Fibroblast of the aortic adventitia (primary cell): ENCODE measurements at regions not wholly inside any gene's neighbourhood (a gene's known extent, or its start where the extent isn't known, plus 50 kb on each side); places are given as distances from the start of the nearest gene placed in this dataset.

ENCODE experiments used
- DNase-seq: peaks from one replicate; pipeline ENCODE4 v3.0.0-alpha.2; 2010; ENCODE audit warnings: low read depth
- H3K4me3 ChIP-seq: 2 replicates; pipeline ENCODE4 v1.5.1; 2011; ENCODE audit warnings: low read depth, mild to moderate bottlenecking, control low read depth, low read length, moderate library complexity
- TF ChIP-seq, protein P1 (sequence below): IDR thresholded peaks from 2 replicates; pipeline ENCODE4 v1.5.1; 2011; ENCODE audit warnings: mild to moderate bottlenecking, low read length, control low read depth, inconsistent platforms; ENCODE audit not compliant: insufficient read depth

DNA sequence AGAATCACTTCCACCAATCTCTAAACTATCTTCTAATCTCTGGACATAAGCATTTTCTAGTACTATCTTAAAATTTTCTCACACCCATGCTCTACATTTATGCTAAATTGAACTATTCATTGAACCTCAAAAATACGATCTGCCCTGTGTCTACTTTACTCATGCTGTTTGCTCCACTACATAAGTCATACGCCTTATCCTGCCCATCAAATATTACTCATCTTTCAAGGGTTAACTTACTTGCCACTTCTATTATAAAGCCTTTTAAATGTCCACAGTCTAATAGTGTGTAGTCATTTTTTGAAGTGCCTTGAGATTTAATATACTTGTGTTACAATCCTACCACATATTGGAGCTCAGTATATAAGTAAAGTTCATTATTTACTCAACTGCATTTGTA lies 727.7 kb upstream of the SLIT2 start:
- DNase-seq: no peak

DNA sequence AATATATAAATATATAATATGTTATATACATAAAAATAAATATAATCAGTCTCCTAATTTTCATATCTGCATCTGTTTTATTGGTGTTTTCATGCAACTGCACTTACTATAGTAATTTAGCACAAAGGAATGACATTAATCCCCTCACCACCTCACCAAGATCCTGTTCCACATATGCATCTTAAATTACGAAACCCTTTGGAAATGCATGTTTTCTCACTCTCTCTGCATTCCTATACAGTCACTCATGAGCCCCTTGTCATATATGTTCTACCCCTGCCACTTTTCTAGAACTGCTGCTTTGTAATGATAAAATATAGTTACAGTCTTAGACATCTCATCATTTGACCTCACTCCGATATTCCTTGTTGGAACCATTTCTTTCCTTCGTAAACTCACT lies 728.7 kb upstream of the SLIT2 start:
- no peak overlapping the region for H3K4me3 ChIP-seq
- no peak for DNase-seq
- TF ChIP-seq, protein P1, sequence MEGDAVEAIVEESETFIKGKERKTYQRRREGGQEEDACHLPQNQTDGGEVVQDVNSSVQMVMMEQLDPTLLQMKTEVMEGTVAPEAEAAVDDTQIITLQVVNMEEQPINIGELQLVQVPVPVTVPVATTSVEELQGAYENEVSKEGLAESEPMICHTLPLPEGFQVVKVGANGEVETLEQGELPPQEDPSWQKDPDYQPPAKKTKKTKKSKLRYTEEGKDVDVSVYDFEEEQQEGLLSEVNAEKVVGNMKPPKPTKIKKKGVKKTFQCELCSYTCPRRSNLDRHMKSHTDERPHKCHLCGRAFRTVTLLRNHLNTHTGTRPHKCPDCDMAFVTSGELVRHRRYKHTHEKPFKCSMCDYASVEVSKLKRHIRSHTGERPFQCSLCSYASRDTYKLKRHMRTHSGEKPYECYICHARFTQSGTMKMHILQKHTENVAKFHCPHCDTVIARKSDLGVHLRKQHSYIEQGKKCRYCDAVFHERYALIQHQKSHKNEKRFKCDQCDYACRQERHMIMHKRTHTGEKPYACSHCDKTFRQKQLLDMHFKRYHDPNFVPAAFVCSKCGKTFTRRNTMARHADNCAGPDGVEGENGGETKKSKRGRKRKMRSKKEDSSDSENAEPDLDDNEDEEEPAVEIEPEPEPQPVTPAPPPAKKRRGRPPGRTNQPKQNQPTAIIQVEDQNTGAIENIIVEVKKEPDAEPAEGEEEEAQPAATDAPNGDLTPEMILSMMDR: no peak

More for the DNA sequence above, 727.7 kb upstream of the SLIT2 start:
- H3K4me3 ChIP-seq: no peak overlapping the region
- TF ChIP-seq, protein P1: no peak

DNA sequence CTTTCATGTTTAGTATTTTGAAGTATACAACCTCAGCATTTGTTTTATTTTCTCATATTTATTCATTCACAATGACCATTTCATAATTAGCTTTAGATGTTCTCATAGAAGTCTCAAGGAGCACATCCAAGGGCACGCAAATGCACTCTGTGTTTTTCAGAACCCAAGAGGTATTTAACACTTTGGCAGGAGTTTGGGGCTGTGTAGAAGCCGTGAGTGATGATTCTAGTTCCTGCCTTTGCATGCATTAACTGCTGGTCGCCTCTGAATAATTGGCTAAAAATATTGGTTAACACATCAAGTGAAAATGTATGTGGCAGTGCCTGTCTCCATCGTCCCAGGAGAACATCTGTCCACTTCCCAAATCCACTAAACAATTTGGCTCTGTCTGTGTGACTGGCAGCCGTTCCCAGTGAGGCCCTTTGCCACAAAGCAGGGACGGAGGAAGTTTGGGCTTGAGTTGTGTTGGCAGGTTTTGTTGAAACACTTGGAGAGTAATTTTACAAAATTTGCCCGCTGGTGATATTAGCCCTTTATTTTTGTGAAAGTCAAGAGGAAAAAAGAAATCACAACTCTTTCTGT lies 730.7 kb upstream of the SLIT2 start:
- no peak overlapping the region for H3K4me3 ChIP-seq
- TF ChIP-seq, protein P1: no peak
- no peak for DNase-seq

DNA sequence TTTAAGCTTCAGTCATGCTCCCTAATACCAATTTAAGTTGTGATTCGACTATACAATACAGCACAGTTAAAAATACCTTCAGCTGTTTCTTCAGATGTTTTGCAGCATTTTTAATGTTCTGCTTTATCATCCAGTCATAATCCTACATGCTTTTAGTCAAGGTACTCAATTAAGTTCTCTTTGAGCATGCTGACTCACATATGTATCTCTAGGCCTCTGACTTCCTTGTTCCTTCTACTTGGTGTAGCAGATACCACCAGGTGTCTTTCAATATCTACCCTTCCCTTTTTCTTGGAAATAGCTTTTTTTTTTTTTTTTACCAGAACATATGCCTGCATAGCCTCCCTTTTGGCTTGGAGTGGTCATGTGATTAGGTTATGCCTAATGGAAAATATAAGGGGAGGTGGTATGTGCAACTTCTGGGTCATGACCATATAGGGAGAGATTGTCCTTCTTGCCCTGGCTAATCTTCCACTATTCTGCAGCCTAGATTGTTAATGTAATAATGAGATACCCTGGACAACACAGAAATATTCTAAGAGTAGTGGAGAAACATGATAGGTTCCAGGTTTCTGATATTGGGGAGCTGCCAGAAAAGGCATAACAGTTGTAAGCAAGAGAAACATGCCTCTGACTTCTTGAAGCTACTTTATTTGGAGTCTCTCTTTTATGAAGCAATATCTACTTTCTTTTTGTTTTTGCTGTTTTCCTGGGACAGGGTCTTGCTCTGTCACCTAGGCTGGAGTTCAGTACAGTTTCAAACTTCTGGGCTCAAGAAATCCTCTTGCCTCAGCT lies 737.2 kb upstream of the SLIT2 start:
- H3K4me3 ChIP-seq: no peak overlapping the region
- peak; percentile 37 for DNase-seq
- TF ChIP-seq, protein P1: no peak

DNA sequence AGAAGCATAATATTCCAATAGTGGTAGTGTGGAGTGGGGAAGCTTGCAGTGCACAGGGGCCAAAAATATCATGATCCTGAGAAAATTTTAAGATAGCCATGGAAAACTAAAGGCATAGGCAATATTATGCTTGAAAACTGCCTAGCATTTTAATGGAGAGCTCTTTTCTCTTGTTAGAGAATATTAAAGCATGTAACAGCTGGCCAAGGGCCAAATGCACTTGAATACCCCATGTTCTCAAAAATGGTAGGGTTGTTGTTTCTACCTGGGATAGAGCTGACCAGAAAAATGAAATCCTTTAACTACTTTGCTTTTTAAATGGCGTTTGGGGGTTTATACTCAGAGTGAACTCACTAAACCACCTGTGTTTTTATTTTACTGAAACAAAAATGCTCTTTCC lies 739.6 kb upstream of the SLIT2 start:
- DNase-seq: no peak
- TF ChIP-seq, protein P1: no peak
- no peak overlapping the region for H3K4me3 ChIP-seq

DNA sequence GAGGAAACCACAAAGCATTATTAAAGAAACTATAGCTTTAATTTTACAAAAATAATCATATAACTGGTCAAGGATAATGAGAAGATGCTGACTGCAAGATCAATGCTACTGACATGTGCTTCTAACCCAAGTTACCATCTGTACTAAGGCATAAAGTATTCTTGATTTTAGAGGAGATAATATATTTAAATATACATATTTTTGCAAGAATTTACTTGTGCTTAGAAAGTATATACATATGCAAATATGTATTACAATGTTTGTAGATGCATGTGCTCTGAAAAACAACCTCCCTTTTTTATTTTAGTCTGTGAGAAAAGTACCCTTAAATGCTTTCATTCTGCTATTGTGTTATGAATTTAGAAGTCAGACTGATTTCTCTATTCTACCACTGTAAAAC lies 740.7 kb upstream of the SLIT2 start:
- TF ChIP-seq, protein P1: no peak
- no peak for DNase-seq
- no peak overlapping the region for H3K4me3 ChIP-seq
